ENCODE measurements at regions not wholly inside any gene's neighbourhood (a gene's known extent, or its start where the extent isn't known, plus 50 kb on each side); places are given as distances from the start of the nearest gene placed in this dataset.
"Not testable (repeated sequence)": the region's sequence is repeated elsewhere in the genome, so short reads cannot be mapped to it uniquely, and the experiment has no call there.

- FAIRE-seq (no peak), DNase-seq (ENCODE audit: insufficient read length, low spot score) (no peak)
- TF ChIP-seq CTCF (IDR thresholded peaks at IDR 0.05; ENCODE audit: insufficient read depth, missing control alignments) = no peak
Observed at GRCh38 chr12:23259558-23259957, 634.6 kb downstream of the ETNK1 start.

DNA sequence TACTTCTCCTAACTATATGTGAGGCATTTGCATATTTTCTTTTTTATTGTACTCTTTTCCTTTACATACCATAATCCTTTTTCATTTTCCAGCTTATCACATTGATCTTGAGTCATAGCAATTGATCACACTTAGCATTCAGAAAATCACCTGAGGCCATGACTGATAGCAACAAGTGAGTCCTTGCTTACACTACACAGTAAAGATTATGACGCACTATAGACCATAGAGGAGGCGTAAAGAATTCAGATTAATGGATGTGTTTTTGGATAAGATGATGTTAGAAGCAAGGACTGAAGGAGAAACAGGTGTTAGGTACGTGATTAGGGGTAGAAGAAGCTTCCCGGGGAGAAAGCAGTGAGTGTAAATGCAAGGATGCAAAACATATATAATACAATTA lies 637.7 kb downstream of the ETNK1 start:
- no peak for DNase-seq (ENCODE audit: insufficient read length, low spot score)
- no peak for FAIRE-seq
- no peak for TF ChIP-seq CTCF (IDR thresholded peaks at IDR 0.05; ENCODE audit: insufficient read depth, missing control alignments)

DNA sequence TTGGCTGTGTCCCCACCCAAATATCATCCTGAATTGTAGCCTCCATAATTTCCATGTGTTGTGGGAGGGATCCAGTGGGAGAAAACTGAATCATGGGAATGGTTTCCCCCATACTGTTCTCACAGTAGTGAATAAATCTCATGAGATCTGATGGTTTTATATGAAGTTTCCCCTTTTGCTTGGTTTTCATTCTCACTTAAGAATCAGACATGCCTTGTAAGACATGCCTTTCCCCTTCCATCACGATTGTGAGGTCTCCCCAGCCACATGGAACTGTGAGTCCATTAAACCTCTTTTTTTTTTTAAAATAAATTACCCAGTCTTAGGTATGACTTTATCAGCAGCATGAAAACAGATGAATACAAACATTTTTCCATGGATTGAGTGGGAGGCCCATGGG lies 652.9 kb downstream of the ETNK1 start:
- TF ChIP-seq CTCF (IDR thresholded peaks at IDR 0.05; ENCODE audit: insufficient read depth, missing control alignments) = no peak
- DNase-seq (ENCODE audit: insufficient read length, low spot score) (no peak), FAIRE-seq (no peak)

GRCh38 chr12:23281295-23281694 lies 656.3 kb downstream of the ETNK1 start:
- FAIRE-seq (no peak), DNase-seq (ENCODE audit: insufficient read length, low spot score) (no peak)
- no peak for TF ChIP-seq CTCF (IDR thresholded peaks at IDR 0.05; ENCODE audit: insufficient read depth, missing control alignments)

DNA sequence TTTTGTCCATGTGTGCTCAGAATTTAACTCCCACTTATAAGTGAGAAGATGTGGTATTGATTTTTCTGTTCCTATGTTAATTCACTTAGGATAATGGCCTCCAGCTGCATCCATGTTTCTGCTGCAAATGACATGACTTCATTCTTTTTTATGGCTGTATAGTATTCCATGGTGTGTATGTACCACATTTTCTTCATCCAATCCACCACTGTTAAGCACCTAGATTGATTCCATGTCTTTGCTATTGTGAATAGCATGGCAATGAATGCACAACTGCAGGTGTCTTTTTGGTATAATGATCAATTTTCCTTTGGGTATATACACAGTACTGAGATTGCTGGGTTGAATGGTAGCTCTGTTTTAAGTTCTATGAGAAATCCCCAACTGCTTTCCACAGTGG lies 657.7 kb downstream of the ETNK1 start:
- DNase-seq (ENCODE audit: insufficient read length, low spot score) = no peak
- TF ChIP-seq CTCF (IDR thresholded peaks at IDR 0.05; ENCODE audit: insufficient read depth, missing control alignments) = no peak
- FAIRE-seq = no peak

DNA sequence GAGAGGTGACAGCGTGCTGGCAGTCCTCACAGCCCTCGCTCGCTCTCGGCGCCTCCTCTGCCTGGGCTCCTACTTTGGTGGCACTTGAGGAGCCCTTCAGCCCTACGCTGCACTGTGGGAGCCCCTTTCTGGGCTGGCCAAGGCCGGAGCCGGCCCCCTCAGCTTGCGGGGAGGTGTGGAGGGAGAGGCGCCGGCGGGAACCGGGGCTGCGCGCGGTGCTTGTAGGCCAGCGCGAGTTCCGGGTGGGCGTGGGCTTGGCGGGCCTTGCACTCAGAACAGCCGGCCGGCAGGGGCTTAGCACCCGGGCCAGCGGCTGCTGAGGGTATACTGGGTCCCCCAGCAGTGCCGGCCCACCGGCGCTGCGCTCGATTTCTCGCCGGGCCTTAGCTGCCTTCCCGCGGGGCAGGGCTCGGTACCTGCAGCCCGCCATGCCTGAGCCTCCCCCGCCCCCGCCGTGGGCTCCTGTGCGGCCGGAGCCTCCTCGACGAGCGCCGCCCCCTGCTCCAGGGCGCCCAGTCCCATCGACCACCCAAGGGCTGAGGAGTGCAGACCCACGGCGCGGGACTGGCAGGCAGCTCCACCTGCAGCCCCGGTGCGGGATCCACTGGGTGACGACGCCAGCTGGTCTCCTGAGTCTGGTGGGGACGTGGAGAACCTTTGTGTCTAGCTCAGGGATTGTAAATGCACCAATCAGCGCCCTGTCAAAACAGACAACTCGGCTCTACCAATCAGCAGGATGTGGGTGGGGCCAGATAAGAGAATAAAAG lies 661.0 kb downstream of the ETNK1 start:
- DNase-seq (ENCODE audit: insufficient read length, low spot score); FAIRE-seq: not testable (repeated sequence)

DNA sequence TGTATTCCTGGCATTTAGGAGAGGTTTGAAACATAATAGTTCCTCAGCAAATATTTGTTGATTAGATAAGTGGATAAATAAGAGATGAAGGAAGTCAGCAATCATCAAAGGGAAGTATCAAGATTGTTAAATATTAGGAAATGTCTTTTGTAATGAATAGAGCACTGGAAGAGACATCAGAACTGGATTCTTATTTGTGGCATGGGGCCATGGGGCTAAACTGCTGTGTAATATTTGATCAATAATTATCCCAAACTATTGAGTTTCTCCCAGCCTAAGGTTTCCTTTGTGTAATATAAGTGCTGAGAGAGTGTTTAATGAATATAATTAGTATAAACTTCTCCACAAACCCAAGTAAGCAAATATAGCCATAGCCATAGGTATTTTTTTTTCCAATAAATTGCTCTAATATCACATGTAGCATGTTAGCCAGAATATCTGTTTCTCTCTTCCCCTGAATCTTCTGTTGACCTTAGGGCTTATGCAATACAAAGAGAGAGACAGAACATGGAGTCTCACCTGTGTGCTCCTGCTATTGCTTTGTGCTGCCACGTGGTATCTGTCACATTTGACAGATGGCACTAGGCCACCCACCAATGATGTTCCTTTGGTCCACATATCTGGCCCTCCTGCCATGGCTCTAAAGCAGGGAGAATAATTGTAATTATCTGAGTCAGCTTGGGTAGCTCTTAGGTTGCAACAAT lies 658.7 kb downstream of the SOX5 start:
- TF ChIP-seq CTCF (IDR thresholded peaks at IDR 0.05; ENCODE audit: insufficient read depth, missing control alignments) = no peak
- no peak for DNase-seq (ENCODE audit: insufficient read length, low spot score)
- FAIRE-seq = no peak
